Ishikawa (cell line): ENCODE measurements at regions not wholly inside any gene's neighbourhood (a gene's known extent, or its start where the extent isn't known, plus 50 kb on each side); places are given as distances from the start of the nearest gene placed in this dataset.

Source experiments
- CEBPB ChIP-seq: IDR thresholded peaks from 2 replicates; pipeline ENCODE4 v1.6.1; 2012
- CREB1 ChIP-seq: IDR thresholded peaks from 2 replicates; pipeline ENCODE4 v1.6.1; 2012; ENCODE audit warnings: low read depth
- EGR1 ChIP-seq: IDR thresholded peaks from 2 replicates; pipeline ENCODE4 v1.6.1; 2012
- EP300 ChIP-seq: IDR thresholded peaks from 2 replicates; pipeline ENCODE4 v1.6.1; 2012; ENCODE audit warnings: borderline replicate concordance
- FOXM1 ChIP-seq: IDR thresholded peaks from 2 replicates; pipeline ENCODE4 v1.6.1; 2012; ENCODE audit warnings: low read depth, borderline replicate concordance
- MAX ChIP-seq: IDR thresholded peaks from 2 replicates; pipeline ENCODE4 v1.6.1; 2012
- NFIC ChIP-seq: IDR thresholded peaks from 2 replicates; pipeline ENCODE4 v1.6.1; 2012
- RAD21 ChIP-seq: IDR thresholded peaks from 2 replicates; pipeline ENCODE4 v1.6.1; 2012; ENCODE audit warnings: low read depth
- REST ChIP-seq: IDR thresholded peaks from 2 replicates; pipeline ENCODE4 v1.6.1; 2012; ENCODE audit warnings: low read depth, mild to moderate bottlenecking
- TAF1 ChIP-seq: IDR thresholded peaks from 2 replicates; pipeline ENCODE4 v1.6.1; 2012; ENCODE audit warnings: low read depth, mild to moderate bottlenecking
- TCF12 ChIP-seq: IDR thresholded peaks from 2 replicates; pipeline ENCODE4 v1.6.1; 2012; ENCODE audit warnings: low read depth
- TEAD4 ChIP-seq: IDR thresholded peaks from 2 replicates; pipeline ENCODE4 v1.6.1; 2012
- USF1 ChIP-seq: IDR thresholded peaks from 2 replicates; pipeline ENCODE4 v1.6.1; 2012
- YY1 ChIP-seq: IDR thresholded peaks from 2 replicates; pipeline ENCODE4 v1.6.1; 2012; ENCODE audit warnings: low read depth
- ZBTB7A ChIP-seq: IDR thresholded peaks from 2 replicates; pipeline ENCODE4 v1.6.1; 2012; ENCODE audit warnings: low read depth

GRCh38 chr3:13708871-13709595 is 160.1 kb downstream of the FBLN2 start:
- TF ChIP-seq YY1 (no peak), EP300 (no peak), CREB1 (no peak), TEAD4 (no peak), TCF12 (no peak), NFIC (no peak), FOXM1 (no peak), USF1 (no peak), RAD21 (no peak), EGR1 (no peak), CEBPB (no peak), TAF1 (no peak), REST (no peak), ZBTB7A (no peak), MAX (no peak)

GRCh38 chr3:13708301-13708700 is 159.4 kb downstream of the FBLN2 start:
- TF ChIP-seq CREB1, result no peak
- no peak for TF ChIP-seq FOXM1
- TF ChIP-seq ZBTB7A, result no peak
- no peak for TF ChIP-seq TEAD4
- no peak for TF ChIP-seq EP300

GRCh38 chr3:13707456-13707855 is 158.5 kb downstream of the FBLN2 start:
- TF ChIP-seq FOXM1 (no peak), EGR1 (no peak), REST (no peak), USF1 (no peak), NFIC (no peak), RAD21 (no peak), TEAD4 (no peak), TAF1 (no peak), EP300 (no peak), CEBPB (no peak), YY1 (no peak)

GRCh38 chr3:13706886-13707285 is 158.0 kb downstream of the FBLN2 start:
- TF ChIP-seq FOXM1, result no peak
- no peak for TF ChIP-seq REST
- no peak for TF ChIP-seq TCF12
- TF ChIP-seq EP300, result no peak
- no peak for TF ChIP-seq RAD21
- TF ChIP-seq TEAD4, result no peak
- no peak for TF ChIP-seq MAX
- TF ChIP-seq USF1, result no peak
- no peak for TF ChIP-seq EGR1
- TF ChIP-seq ZBTB7A, result no peak
- no peak for TF ChIP-seq CEBPB
- no peak for TF ChIP-seq YY1
- TF ChIP-seq NFIC, result no peak
- no peak for TF ChIP-seq CREB1
